Neural progenitor cell (in vitro differentiated cells): ENCODE measurements at regions not wholly inside any gene's neighbourhood (a gene's known extent, or its start where the extent isn't known, plus 50 kb on each side); places are given as distances from the start of the nearest gene placed in this dataset.

ENCODE experiments used
- CTCF ChIP-seq: fragments of 200-600 bp; sonication (generic); IDR thresholded peaks from 2 replicates; pipeline ENCODE4 v1.5.1; 2017; ENCODE audit warnings: antibody characterized with exemption, mild to moderate bottlenecking
- EZH2phosphoT487 ChIP-seq: fragments of 200-600 bp; sonication (generic); IDR thresholded peaks from 2 replicates; pipeline ENCODE4 v1.6.1; 2017; ENCODE audit warnings: antibody characterized with exemption

GRCh38 chr2:54394392-54394791 is 61.7 kb upstream of the SPTBN1 start:
- TF ChIP-seq CTCF (no peak), EZH2phosphoT487 (no peak)
